Neural cell (in vitro differentiated cells): ENCODE measurements at regions not wholly inside any gene's neighbourhood (a gene's known extent, or its start where the extent isn't known, plus 50 kb on each side); places are given as distances from the start of the nearest gene placed in this dataset.

Experiments used
- H2AFZ ChIP-seq: fragments of 200-600, 300-800 bp; sonication (generic), shearing (Covaris generic); 2 replicates; pipeline ENCODE4 v1.6.0; 2014; ENCODE audit warnings: low read depth, mild to moderate bottlenecking, antibody characterized with exemption, low read length, moderate library complexity
- H3F3A ChIP-seq: fragments of 200-600 bp; shearing (Covaris generic); 2 replicates; pipeline ENCODE4 v1.6.1; 2016; ENCODE audit warnings: mild to moderate bottlenecking, moderate library complexity, mixed read lengths, antibody characterized with exemption, low read length; ENCODE audit not compliant: insufficient read depth, poor library complexity, severe bottlenecking
- H3K27ac ChIP-seq: fragments of 200-600, 300-800 bp; sonication (generic), shearing (Covaris generic); 2 replicates; pipeline ENCODE4 v1.5.1; 2014; ENCODE audit warnings: mild to moderate bottlenecking, low read length, moderate library complexity
- H3K27me3 ChIP-seq: fragments of 300-800, 200-600 bp; sonication (generic), shearing (Covaris generic); 2 replicates; pipeline ENCODE4 v1.6.0; 2014; ENCODE audit warnings: mild to moderate bottlenecking, low read depth, low read length, moderate library complexity; ENCODE audit not compliant: insufficient read depth
- H3K36me3 ChIP-seq: fragments of 300-800, 200-600 bp; sonication (generic), shearing (Covaris generic); 2 replicates; pipeline ENCODE4 v1.5.1; 2014; ENCODE audit warnings: mild to moderate bottlenecking, antibody characterized with exemption, low read length, moderate library complexity; ENCODE audit not compliant: insufficient read depth
- H3K4me2 ChIP-seq: fragments of 300-800, 200-600 bp; sonication (generic), shearing (Covaris generic); 2 replicates; pipeline ENCODE4 v1.6.0; 2014; ENCODE audit warnings: mild to moderate bottlenecking, low read length
- H3K4me3 ChIP-seq: fragments of 300-800, 200-600 bp; sonication (generic), shearing (Covaris generic); 2 replicates; pipeline ENCODE4 v1.5.1; 2014; ENCODE audit warnings: mild to moderate bottlenecking, low read length, moderate library complexity
- H3K79me2 ChIP-seq: fragments of 200-600 bp; shearing (Covaris generic); replicated peaks from 2 replicates; pipeline ENCODE4 v1.6.0; 2014; ENCODE audit warnings: mild to moderate bottlenecking, low read length, moderate library complexity; ENCODE audit not compliant: insufficient read depth
- H3K9ac ChIP-seq: fragments of 300-800, 200-600 bp; sonication (generic), shearing (Covaris generic); 2 replicates; pipeline ENCODE4 v1.6.1; 2016; ENCODE audit warnings: mild to moderate bottlenecking, low read length, mixed read lengths
- H3K9me2 ChIP-seq: fragments of 200-600 bp; shearing (Covaris generic); 2 replicates; pipeline ENCODE4 v1.6.1; 2016; ENCODE audit warnings: mild to moderate bottlenecking, low read length, mixed read lengths; ENCODE audit not compliant: insufficient read depth
- H3K9me3 ChIP-seq: fragments of 200-600, 300-800 bp; sonication (generic), shearing (Covaris generic); 2 replicates; pipeline ENCODE4 v1.6.1; 2016; ENCODE audit warnings: mild to moderate bottlenecking, mixed run types, low read length, moderate library complexity, mixed read lengths
- H4K20me1 ChIP-seq: fragments of 200-600 bp; shearing (Covaris generic); 2 replicates; pipeline ENCODE4 v1.6.1; 2016; ENCODE audit warnings: mild to moderate bottlenecking, mixed run types; ENCODE audit not compliant: insufficient read depth
- EP300 ChIP-seq: fragments of 450-650 bp; conservative IDR thresholded peaks from 2 replicates; pipeline ENCODE4 v1.6.1; 2014; ENCODE audit warnings: antibody characterized with exemption, mild to moderate bottlenecking, moderate library complexity; ENCODE audit not compliant: poor library complexity, severe bottlenecking
- EZH2 ChIP-seq: fragments of 200-600, 300-800 bp; shearing (Covaris generic), sonication (generic); IDR thresholded peaks from 2 replicates; pipeline ENCODE4 v1.6.1; 2014; ENCODE audit warnings: antibody characterized with exemption, low read length, borderline replicate concordance, mild to moderate bottlenecking; ENCODE audit not compliant: insufficient read depth, poor library complexity, severe bottlenecking
- MXI1 ChIP-seq: fragments of 450-650 bp; conservative IDR thresholded peaks from 2 replicates; pipeline ENCODE4 v1.6.1; 2014; ENCODE audit warnings: antibody characterized with exemption, mild to moderate bottlenecking; ENCODE audit not compliant: poor library complexity, severe bottlenecking
- POLR2AphosphoS5 ChIP-seq: IDR thresholded peaks from 2 replicates; pipeline ENCODE4 v1.6.1; 2012
- RAD21 ChIP-seq: fragments of 450-650 bp; conservative IDR thresholded peaks from 2 replicates; pipeline ENCODE4 v1.6.1; 2014; ENCODE audit warnings: antibody characterized with exemption, mild to moderate bottlenecking, moderate library complexity
- SMC3 ChIP-seq: fragments of 450-650 bp; conservative IDR thresholded peaks from 2 replicates; pipeline ENCODE4 v1.6.1; 2014; ENCODE audit warnings: antibody characterized with exemption, mild to moderate bottlenecking, moderate library complexity; ENCODE audit not compliant: poor library complexity
- TAF1 ChIP-seq: IDR thresholded peaks from 2 replicates; pipeline ENCODE4 v1.6.1; 2012; ENCODE audit warnings: low read depth
- TF ChIP-seq, protein P1 (sequence below): IDR thresholded peaks from 2 replicates; pipeline ENCODE4 v1.6.1; 2012; ENCODE audit warnings: borderline replicate concordance
- TF ChIP-seq, protein P2 (sequence below): fragments of 450-650 bp; IDR thresholded peaks from 2 replicates; pipeline ENCODE4 v1.5.1; 2014; ENCODE audit warnings: antibody characterized with exemption, mild to moderate bottlenecking, moderate library complexity; ENCODE audit not compliant: poor library complexity, severe bottlenecking

- Histone ChIP-seq H3K9me2 (no peaks in the 10 kb centered on the region), H3K4me2 (no peak overlapping the region), H3K27ac (no peak overlapping the region), H3K9ac (no peak overlapping the region), H3K27me3 (no peaks in the 10 kb centered on the region), H4K20me1 (no peaks in the 10 kb centered on the region), H3K79me2 (no peaks in the 10 kb centered on the region), H3K9me3 (no peaks in the 10 kb centered on the region), H3K4me3 (no peak overlapping the region), H3K36me3 (no peaks in the 10 kb centered on the region), H3F3A (no peaks in the 10 kb centered on the region), H2AFZ (no peak overlapping the region)
- TF ChIP-seq TAF1 (no peak), SMC3 (no peak), RAD21 (no peak), EP300 (no peak), POLR2AphosphoS5 (no peak), EZH2 (no peak), MXI1 (no peak)
- TF ChIP-seq, protein P1, sequence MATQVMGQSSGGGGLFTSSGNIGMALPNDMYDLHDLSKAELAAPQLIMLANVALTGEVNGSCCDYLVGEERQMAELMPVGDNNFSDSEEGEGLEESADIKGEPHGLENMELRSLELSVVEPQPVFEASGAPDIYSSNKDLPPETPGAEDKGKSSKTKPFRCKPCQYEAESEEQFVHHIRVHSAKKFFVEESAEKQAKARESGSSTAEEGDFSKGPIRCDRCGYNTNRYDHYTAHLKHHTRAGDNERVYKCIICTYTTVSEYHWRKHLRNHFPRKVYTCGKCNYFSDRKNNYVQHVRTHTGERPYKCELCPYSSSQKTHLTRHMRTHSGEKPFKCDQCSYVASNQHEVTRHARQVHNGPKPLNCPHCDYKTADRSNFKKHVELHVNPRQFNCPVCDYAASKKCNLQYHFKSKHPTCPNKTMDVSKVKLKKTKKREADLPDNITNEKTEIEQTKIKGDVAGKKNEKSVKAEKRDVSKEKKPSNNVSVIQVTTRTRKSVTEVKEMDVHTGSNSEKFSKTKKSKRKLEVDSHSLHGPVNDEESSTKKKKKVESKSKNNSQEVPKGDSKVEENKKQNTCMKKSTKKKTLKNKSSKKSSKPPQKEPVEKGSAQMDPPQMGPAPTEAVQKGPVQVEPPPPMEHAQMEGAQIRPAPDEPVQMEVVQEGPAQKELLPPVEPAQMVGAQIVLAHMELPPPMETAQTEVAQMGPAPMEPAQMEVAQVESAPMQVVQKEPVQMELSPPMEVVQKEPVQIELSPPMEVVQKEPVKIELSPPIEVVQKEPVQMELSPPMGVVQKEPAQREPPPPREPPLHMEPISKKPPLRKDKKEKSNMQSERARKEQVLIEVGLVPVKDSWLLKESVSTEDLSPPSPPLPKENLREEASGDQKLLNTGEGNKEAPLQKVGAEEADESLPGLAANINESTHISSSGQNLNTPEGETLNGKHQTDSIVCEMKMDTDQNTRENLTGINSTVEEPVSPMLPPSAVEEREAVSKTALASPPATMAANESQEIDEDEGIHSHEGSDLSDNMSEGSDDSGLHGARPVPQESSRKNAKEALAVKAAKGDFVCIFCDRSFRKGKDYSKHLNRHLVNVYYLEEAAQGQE: no peak
- TF ChIP-seq, protein P2, sequence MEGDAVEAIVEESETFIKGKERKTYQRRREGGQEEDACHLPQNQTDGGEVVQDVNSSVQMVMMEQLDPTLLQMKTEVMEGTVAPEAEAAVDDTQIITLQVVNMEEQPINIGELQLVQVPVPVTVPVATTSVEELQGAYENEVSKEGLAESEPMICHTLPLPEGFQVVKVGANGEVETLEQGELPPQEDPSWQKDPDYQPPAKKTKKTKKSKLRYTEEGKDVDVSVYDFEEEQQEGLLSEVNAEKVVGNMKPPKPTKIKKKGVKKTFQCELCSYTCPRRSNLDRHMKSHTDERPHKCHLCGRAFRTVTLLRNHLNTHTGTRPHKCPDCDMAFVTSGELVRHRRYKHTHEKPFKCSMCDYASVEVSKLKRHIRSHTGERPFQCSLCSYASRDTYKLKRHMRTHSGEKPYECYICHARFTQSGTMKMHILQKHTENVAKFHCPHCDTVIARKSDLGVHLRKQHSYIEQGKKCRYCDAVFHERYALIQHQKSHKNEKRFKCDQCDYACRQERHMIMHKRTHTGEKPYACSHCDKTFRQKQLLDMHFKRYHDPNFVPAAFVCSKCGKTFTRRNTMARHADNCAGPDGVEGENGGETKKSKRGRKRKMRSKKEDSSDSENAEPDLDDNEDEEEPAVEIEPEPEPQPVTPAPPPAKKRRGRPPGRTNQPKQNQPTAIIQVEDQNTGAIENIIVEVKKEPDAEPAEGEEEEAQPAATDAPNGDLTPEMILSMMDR: no peak
These were observed 541.1 kb downstream of the EFNB2 start for GRCh38 chr13:105994340-105994739.

DNA sequence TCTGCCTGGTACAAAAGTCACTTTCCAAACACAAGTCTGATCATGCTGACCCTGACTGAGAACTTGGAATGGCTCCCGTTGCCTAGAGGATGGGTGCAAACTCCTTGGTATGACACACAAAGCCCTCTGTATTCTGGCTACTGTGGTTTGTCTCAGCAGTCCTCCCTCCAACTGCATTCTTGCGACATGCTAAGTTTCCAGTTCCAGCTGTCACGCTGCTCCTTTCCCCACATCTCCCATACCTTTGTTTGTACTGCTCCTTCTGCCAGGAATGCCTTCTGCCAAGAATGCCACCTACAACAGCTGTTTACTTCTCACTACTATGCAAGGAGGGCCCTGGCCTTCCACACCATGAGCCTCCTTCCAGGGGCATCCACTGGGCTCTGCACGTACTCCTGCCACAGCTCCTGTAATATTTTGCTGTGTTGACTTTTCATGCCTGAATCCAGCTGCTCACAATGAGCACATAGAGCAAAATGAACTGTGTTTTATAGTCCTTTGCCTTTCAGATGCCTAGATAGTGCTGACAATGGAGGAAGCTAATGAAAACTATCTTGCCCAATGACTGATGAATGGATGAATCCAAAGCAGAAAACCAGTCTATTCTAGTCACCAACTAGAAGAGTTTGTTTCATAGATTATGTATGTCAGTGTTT, 543.7 kb downstream of the EFNB2 start:
- Histone ChIP-seq H2AFZ (no peak overlapping the region), H3K27ac (no peak overlapping the region), H3K9me2 (no peaks in the 10 kb centered on the region), H3K27me3 (no peaks in the 10 kb centered on the region), H3K4me2 (no peak overlapping the region), H3F3A (no peaks in the 10 kb centered on the region), H3K36me3 (no peaks in the 10 kb centered on the region), H3K9ac (no peak overlapping the region), H4K20me1 (no peaks in the 10 kb centered on the region), H3K9me3 (no peaks in the 10 kb centered on the region), H3K79me2 (no peaks in the 10 kb centered on the region), H3K4me3 (no peak overlapping the region)
- TF ChIP-seq, protein P2: no peak
- TF ChIP-seq, protein P1: no peak
